Choroid plexus epithelial cell (primary cell): ENCODE measurements at regions not wholly inside any gene's neighbourhood (a gene's known extent, or its start where the extent isn't known, plus 50 kb on each side); places are given as distances from the start of the nearest gene placed in this dataset.
A peak's percentile ranks its signal among the peaks of the same experiment; 100 is the strongest.

Experiments
- DNase-seq: peaks from one replicate; pipeline ENCODE4 v3.0.0-alpha.2; 2010; ENCODE audit warnings: low read depth
- H3K4me3 ChIP-seq: 2 replicates; pipeline ENCODE4 v1.5.1; 2011; ENCODE audit warnings: low read depth, mild to moderate bottlenecking, control low read depth, low read length, moderate library complexity
- TF ChIP-seq, protein P1 (sequence below): conservative IDR thresholded peaks from 2 replicates; pipeline ENCODE4 v1.5.1; 2011; ENCODE audit warnings: low read depth, mild to moderate bottlenecking, control low read depth, inconsistent platforms, low read length, moderate library complexity

DNA sequence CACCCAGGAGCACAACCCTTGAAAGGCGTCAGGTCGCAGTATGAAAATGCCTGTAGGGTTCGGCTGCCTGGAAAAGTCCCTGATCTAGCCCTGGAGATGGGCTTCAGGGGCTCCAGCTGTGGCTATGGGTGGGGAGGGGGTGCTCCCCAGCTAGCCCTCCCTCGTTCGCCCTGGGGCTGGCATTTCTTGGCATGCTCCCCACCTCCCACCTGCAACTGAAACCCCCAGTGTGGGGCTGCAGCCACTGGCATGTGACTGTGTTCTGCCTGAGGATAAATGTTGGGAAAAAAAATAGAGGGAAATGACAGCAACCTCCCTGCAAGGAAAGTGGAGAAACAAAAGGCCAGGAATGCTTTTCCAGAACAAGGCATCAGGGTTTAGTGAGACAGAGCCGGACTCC lies 109.2 kb downstream of the COPS8 start:
- no peak for DNase-seq
- TF ChIP-seq, protein P1, sequence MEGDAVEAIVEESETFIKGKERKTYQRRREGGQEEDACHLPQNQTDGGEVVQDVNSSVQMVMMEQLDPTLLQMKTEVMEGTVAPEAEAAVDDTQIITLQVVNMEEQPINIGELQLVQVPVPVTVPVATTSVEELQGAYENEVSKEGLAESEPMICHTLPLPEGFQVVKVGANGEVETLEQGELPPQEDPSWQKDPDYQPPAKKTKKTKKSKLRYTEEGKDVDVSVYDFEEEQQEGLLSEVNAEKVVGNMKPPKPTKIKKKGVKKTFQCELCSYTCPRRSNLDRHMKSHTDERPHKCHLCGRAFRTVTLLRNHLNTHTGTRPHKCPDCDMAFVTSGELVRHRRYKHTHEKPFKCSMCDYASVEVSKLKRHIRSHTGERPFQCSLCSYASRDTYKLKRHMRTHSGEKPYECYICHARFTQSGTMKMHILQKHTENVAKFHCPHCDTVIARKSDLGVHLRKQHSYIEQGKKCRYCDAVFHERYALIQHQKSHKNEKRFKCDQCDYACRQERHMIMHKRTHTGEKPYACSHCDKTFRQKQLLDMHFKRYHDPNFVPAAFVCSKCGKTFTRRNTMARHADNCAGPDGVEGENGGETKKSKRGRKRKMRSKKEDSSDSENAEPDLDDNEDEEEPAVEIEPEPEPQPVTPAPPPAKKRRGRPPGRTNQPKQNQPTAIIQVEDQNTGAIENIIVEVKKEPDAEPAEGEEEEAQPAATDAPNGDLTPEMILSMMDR = no peak

DNA sequence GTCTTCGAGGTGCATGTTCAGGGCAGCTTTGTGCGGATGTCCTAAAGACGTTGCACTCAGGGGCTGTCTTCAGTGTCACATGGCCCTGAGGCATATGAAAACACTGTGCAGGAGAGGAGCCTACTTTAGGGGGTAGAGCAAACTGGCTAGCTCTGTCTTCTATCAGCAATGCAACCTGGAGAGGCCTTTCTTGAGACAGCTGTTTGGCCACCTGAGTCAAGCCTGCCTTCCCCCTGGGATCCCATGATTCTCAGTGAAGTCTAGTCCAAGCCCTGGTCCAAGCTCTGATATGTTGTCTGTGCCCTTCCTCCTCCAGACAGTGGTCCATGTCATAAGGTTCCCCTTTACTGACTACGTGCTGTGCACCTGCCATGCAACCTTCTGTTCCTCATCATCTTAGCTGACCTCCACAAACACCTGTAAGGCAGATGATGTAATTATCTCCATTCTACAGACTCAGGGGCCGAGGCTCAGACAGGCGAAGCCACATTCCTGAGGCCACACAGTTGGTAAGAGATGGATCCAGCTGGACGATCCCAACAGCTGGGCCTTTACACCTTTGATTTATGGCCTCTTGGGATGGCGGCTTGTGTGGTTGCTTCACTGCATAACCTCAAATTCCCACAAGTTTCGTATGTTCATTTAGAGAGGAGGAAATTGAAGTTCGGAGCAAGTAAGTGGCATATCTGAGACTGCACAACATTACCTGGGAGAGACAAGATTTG lies 109.9 kb downstream of the COPS8 start:
- TF ChIP-seq, protein P1 = no peak
- no peak for DNase-seq

More for the DNA sequence above, 109.2 kb downstream of the COPS8 start:
- no peak overlapping the region for H3K4me3 ChIP-seq

DNA sequence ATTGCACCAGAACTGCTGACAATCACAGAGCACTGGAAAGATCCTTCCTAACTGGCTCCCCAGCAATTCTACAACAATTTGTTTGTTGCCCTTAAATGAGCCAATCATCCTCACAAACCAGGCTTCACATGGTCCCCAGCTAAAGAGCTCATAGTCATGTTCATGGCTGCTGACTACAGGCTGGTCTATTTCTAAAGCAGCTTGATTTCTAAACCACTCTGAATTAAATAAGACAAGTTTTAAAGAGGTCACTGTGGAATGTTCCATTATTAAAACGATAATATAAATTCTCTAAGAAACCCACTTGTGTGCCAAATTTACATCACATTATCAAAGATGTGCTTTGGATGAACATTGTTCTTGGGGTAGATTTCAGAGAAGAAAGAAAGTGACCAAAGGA lies 110.7 kb downstream of the COPS8 start:
- TF ChIP-seq, protein P1 = no peak
- no peak for DNase-seq

More for the DNA sequence above, 109.9 kb downstream of the COPS8 start:
- no peak overlapping the region for H3K4me3 ChIP-seq

DNA sequence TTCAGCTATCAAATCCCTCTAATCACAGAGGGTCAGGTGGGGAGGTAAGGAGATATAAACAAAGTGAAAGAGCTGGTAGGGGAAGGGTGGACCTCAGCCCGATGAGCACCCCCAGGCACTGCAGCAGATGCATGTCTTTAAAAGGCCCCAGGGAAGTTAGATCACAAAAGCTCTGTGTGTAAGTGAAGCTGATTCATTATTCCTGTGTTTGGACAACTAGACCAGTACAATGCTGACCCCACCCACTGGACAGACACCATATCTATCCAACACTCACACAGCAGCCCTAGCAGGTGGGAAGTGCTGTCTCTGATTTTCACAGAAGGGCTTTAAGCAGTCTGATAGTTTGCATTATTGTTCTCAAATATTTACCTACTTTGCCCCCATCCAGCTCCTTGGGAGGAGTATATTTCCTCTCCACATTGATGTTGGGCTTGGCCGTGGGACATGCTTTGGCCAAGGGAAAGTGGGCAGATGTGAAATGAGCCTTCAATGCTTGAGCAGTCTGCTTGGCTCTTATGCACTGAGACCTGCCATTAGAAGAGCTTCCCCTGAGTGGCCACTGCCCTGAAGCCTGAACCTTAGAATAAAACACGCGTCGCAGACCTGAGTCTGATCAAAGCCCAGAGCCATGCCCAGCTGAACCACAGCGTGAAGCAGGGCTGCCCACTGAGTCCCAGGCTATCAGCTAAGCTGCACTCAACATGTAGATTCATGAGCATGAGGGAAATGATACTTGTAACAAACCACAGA lies 111.4 kb downstream of the COPS8 start:
- peak; percentile 62 for DNase-seq
- TF ChIP-seq, protein P1 = no peak
- H3K4me3 ChIP-seq = no peak overlapping the region

More for the DNA sequence above, 110.7 kb downstream of the COPS8 start:
- H3K4me3 ChIP-seq = no peak overlapping the region

DNA sequence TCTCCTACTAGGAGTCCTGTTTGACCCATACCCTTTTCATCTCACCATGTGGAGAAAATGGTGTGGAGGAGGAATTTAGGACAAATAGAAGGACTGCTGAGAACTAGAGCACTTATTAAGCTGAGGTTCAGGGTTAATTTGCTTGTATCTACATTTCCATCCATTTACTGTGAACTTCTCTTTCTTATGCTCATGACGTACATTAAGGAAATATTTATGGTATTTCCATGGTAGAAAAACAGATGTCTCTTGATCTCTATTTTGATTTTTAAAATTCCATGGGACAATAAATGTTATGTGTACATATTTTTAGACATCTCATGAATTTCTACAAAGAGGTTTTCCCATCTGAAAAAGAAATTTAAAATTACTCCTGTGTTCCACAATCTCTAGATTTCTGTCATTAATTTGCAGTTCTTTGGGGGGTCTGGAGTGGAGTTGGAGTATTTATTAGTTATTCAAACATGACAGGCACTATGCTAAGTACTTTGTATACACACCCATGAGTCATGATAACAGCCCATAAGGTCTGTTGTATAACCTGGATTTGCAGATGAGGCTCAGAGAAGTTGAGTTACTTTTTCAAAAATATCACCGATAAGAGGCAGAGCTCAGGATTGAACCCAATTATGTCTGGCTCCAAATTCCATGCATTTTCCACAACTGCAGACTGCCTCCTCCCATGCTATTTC lies 112.6 kb downstream of the COPS8 start:
- TF ChIP-seq, protein P1 = no peak
- DNase-seq = peak; percentile 74
- H3K4me3 ChIP-seq = no peak overlapping the region

DNA sequence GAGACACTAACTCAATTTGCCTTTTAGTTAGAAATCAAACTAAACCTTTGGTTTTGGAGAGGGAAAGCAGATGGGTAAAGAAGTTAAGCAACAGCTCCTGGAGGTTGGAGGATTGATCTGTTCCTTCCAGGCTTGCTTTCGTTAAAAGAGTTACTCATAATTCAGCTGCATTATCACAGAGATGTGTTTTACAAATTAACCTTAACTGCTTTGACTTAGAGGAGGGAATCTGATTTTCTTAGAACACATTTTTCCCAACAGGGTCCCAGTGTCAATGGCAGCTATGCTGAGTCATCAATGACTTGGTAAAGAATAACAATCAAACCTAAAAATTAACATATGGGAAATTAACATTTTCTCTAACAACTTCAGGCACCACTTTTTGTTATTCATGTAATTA lies 113.4 kb downstream of the COPS8 start:
- TF ChIP-seq, protein P1 = no peak
- no peak for DNase-seq
- no peak overlapping the region for H3K4me3 ChIP-seq
